Progenitor cell of endocrine pancreas (in vitro differentiated cells): ENCODE measurements at regions not wholly inside any gene's neighbourhood (a gene's known extent, or its start where the extent isn't known, plus 50 kb on each side); places are given as distances from the start of the nearest gene placed in this dataset.

Source experiments
- DNase-seq: peaks from one replicate; pipeline ENCODE4 v3.0.0; 2021; ENCODE audit warnings: low spot score; ENCODE audit not compliant: unreplicated experiment
- H3K27ac Mint-ChIP-seq: 2 replicates; pipeline ENCODE4 v1.8.0; 2021; ENCODE audit warnings: mild to moderate bottlenecking, moderate library complexity, mixed read lengths
- H3K27me3 Mint-ChIP-seq: 2 replicates; pipeline ENCODE4 v1.8.0; 2021; ENCODE audit warnings: mixed read lengths
- H3K36me3 Mint-ChIP-seq: 2 replicates; pipeline ENCODE4 v1.8.0; 2022; ENCODE audit warnings: mixed read lengths; ENCODE audit not compliant: insufficient read depth
- H3K4me1 Mint-ChIP-seq: 2 replicates; pipeline ENCODE4 v1.8.0; 2021; ENCODE audit warnings: low read depth, mixed read lengths
- H3K4me3 Mint-ChIP-seq: 2 replicates; pipeline ENCODE4 v1.8.0; 2021; ENCODE audit warnings: low read depth, mild to moderate bottlenecking, moderate library complexity, mixed read lengths
- H3K9me3 Mint-ChIP-seq: 2 replicates; pipeline ENCODE4 v1.8.0; 2021; ENCODE audit warnings: low read depth, mixed read lengths
- CTCF ChIP-seq: fragments of 200-600 bp; sonication (generic); IDR thresholded peaks from one replicate; pipeline ENCODE4 v1.5.0; 2021; ENCODE audit warnings: antibody characterized with exemption, mild to moderate bottlenecking; ENCODE audit not compliant: unreplicated experiment

GRCh38 chr3:176590722-176591121 lies 606.6 kb downstream of the TBL1XR1 start:
- no peaks in the 10 kb centered on the region for H3K27me3 Mint-ChIP-seq

GRCh38 chr3:176587089-176587488 lies 610.2 kb downstream of the TBL1XR1 start:
- Mint-ChIP-seq H3K36me3 (peaks cover 7% of the 10 kb centered on the region), H3K27ac (no peak overlapping the region)
- no peak for TF ChIP-seq CTCF

More at GRCh38 chr3:176590722-176591121, 606.6 kb downstream of the TBL1XR1 start:
- no peak for TF ChIP-seq CTCF
- Mint-ChIP-seq H3K4me1 (peaks cover 18% of the 10 kb centered on the region), H3K27ac (peak overlapping the region; percentile 16), H3K36me3 (peaks cover 2% of the 10 kb centered on the region), H3K4me3 (no peak overlapping the region), H3K9me3 (no peaks in the 10 kb centered on the region)
- DNase-seq = no peak

GRCh38 chr3:176584413-176585176 lies 612.7 kb downstream of the TBL1XR1 start:
- H3K36me3 Mint-ChIP-seq = peaks cover 6% of the 10 kb centered on the region
- no peaks in the 10 kb centered on the region for H3K4me1 Mint-ChIP-seq
- H3K4me3 Mint-ChIP-seq = no peak overlapping the region
- DNase-seq = no peak
- H3K9me3 Mint-ChIP-seq = peaks cover 13% of the 10 kb centered on the region
- no peak overlapping the region for H3K27ac Mint-ChIP-seq
- no peak for TF ChIP-seq CTCF
- no peaks in the 10 kb centered on the region for H3K27me3 Mint-ChIP-seq

More at GRCh38 chr3:176587089-176587488, 610.2 kb downstream of the TBL1XR1 start:
- Mint-ChIP-seq H3K27me3 (no peaks in the 10 kb centered on the region), H3K4me3 (no peak overlapping the region), H3K9me3 (peaks cover 9% of the 10 kb centered on the region), H3K4me1 (peaks cover 18% of the 10 kb centered on the region)
- no peak for DNase-seq

- H3K27ac Mint-ChIP-seq = no peak overlapping the region
- no peaks in the 10 kb centered on the region for H3K27me3 Mint-ChIP-seq
- H3K4me1 Mint-ChIP-seq = no peaks in the 10 kb centered on the region
- H3K9me3 Mint-ChIP-seq = peaks cover 13% of the 10 kb centered on the region
- no peak for TF ChIP-seq CTCF
- peaks cover 6% of the 10 kb centered on the region for H3K36me3 Mint-ChIP-seq
- no peak for DNase-seq
- no peak overlapping the region for H3K4me3 Mint-ChIP-seq
These were observed 613.3 kb downstream of the TBL1XR1 start for GRCh38 chr3:176583956-176584355.

DNA sequence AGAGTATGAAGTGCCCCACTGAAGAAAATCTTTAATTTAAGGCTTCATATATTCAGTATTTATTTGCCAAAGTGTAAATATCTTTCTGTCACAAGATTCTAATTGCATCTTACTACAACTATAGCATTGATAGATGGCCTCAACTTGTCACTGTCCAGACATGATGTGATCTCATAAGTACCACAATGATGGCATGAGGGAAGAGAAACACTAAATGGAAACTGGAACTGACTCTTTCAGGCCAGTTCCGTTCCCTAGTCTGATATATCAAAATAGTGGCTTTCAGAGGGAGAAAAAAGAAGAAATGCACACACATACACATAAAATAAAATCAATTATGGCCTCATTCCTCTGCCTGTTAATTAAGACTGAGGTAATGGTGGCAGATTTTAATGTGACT lies 615.7 kb downstream of the TBL1XR1 start:
- H3K9me3 Mint-ChIP-seq = peaks cover 18% of the 10 kb centered on the region
- no peak overlapping the region for H3K27ac Mint-ChIP-seq
- H3K27me3 Mint-ChIP-seq = no peaks in the 10 kb centered on the region

More for the DNA sequence above, 615.7 kb downstream of the TBL1XR1 start:
- TF ChIP-seq CTCF = no peak
- DNase-seq = no peak
- H3K4me1 Mint-ChIP-seq = no peaks in the 10 kb centered on the region
- H3K4me3 Mint-ChIP-seq = no peak overlapping the region
- peaks cover 6% of the 10 kb centered on the region for H3K36me3 Mint-ChIP-seq
